Stimulated activated CD4-positive, alpha-beta T cell treated with anti-CD3 and anti-CD28 coated beads, Interleukin-4, amount 100 ng/mL, for 24 hours (primary cell): ENCODE measurements at regions not wholly inside any gene's neighbourhood (a gene's known extent, or its start where the extent isn't known, plus 50 kb on each side); places are given as distances from the start of the nearest gene placed in this dataset.
"Not testable (repeated sequence)": the region's sequence is repeated elsewhere in the genome, so short reads cannot be mapped to it uniquely, and the experiment has no call there.

Experiments
- DNase-seq: peaks from one replicate; pipeline ENCODE4 v3.0.0-alpha.2; 2020

- not testable (repeated sequence) for DNase-seq
These were observed 297.5 kb upstream of the DYNLRB2 start for GRCh38 chr16:80243303-80243702.

GRCh38 chr16:80242279-80242678 is 298.5 kb upstream of the DYNLRB2 start:
- DNase-seq, result not testable (repeated sequence)

GRCh38 chr16:80233097-80233835 is 307.5 kb upstream of the DYNLRB2 start:
- no peak for DNase-seq

GRCh38 chr16:80231888-80232287 is 308.9 kb upstream of the DYNLRB2 start:
- peak; percentile 10 for DNase-seq

GRCh38 chr16:80231121-80231520 is 309.7 kb upstream of the DYNLRB2 start:
- DNase-seq, result no peak

GRCh38 chr16:80230328-80231120 is 310.3 kb upstream of the DYNLRB2 start:
- DNase-seq, result no peak

GRCh38 chr16:80226499-80226898 is 314.3 kb upstream of the DYNLRB2 start:
- no peak for DNase-seq

GRCh38 chr16:80210787-80211186 is 330.0 kb upstream of the DYNLRB2 start:
- DNase-seq, result no peak

- DNase-seq, result no peak
These were observed 332.1 kb upstream of the DYNLRB2 start for GRCh38 chr16:80208743-80209142.

GRCh38 chr16:80208015-80208414 is 332.8 kb upstream of the DYNLRB2 start:
- no peak for DNase-seq

- no peak for DNase-seq
These were observed 337.0 kb upstream of the DYNLRB2 start for GRCh38 chr16:80203821-80204220.

- DNase-seq, result no peak
These were observed 337.9 kb upstream of the DYNLRB2 start for GRCh38 chr16:80202831-80203413.

GRCh38 chr16:80200079-80200478 is 340.7 kb upstream of the DYNLRB2 start:
- DNase-seq, result no peak

GRCh38 chr16:80199614-80200013 is 341.2 kb upstream of the DYNLRB2 start:
- no peak for DNase-seq

GRCh38 chr16:80198311-80199299 is 342.2 kb upstream of the DYNLRB2 start:
- no peak for DNase-seq

- DNase-seq, result no peak
These were observed 343.0 kb upstream of the DYNLRB2 start for GRCh38 chr16:80197741-80198201.

GRCh38 chr16:80191928-80192327 is 348.9 kb upstream of the DYNLRB2 start:
- DNase-seq, result no peak

- no peak for DNase-seq
These were observed 351.2 kb upstream of the DYNLRB2 start for GRCh38 chr16:80189476-80190175.

- DNase-seq, result no peak
These were observed 364.7 kb upstream of the DYNLRB2 start for GRCh38 chr16:80176114-80176513.

GRCh38 chr16:80175011-80175410 is 365.8 kb upstream of the DYNLRB2 start:
- DNase-seq, result no peak

GRCh38 chr16:80174416-80174815 is 366.4 kb upstream of the DYNLRB2 start:
- DNase-seq, result no peak

GRCh38 chr16:80171746-80172145 is 369.0 kb upstream of the DYNLRB2 start:
- no peak for DNase-seq
